Mesothelial cell of epicardium (in vitro differentiated cells): ENCODE measurements at regions not wholly inside any gene's neighbourhood (a gene's known extent, or its start where the extent isn't known, plus 50 kb on each side); places are given as distances from the start of the nearest gene placed in this dataset.

ENCODE experiments used
- DNase-seq, 2 experiments: peaks; one replicate each; pipeline ENCODE4 v3.0.0; 2021; ENCODE audit warnings: low spot score in 2 of 2; ENCODE audit not compliant: unreplicated experiment in 2 of 2
- H3K27ac Mint-ChIP-seq: 2 replicates; pipeline ENCODE4 v1.8.0; 2021; ENCODE audit warnings: mixed read lengths
- H3K27me3 Mint-ChIP-seq: 2 replicates; pipeline ENCODE4 v1.8.0; 2021; ENCODE audit warnings: low read depth, mixed read lengths
- H3K36me3 Mint-ChIP-seq: 2 replicates; pipeline ENCODE4 v1.8.0; 2021; ENCODE audit warnings: mixed read lengths
- H3K4me1 Mint-ChIP-seq: 2 replicates; pipeline ENCODE4 v1.8.0; 2021; ENCODE audit warnings: mixed read lengths
- H3K4me3 Mint-ChIP-seq: 2 replicates; pipeline ENCODE4 v1.8.0; 2021; ENCODE audit warnings: mild to moderate bottlenecking, moderate library complexity, mixed read lengths
- H3K9me3 Mint-ChIP-seq: 2 replicates; pipeline ENCODE4 v1.8.0; 2021; ENCODE audit warnings: mixed read lengths
- TF ChIP-seq, protein P1 (sequence below): fragments of 200-600 bp; sonication (generic); IDR thresholded peaks from one replicate; pipeline ENCODE4 v1.5.0; 2021; ENCODE audit warnings: antibody characterized with exemption; ENCODE audit not compliant: unreplicated experiment

DNA sequence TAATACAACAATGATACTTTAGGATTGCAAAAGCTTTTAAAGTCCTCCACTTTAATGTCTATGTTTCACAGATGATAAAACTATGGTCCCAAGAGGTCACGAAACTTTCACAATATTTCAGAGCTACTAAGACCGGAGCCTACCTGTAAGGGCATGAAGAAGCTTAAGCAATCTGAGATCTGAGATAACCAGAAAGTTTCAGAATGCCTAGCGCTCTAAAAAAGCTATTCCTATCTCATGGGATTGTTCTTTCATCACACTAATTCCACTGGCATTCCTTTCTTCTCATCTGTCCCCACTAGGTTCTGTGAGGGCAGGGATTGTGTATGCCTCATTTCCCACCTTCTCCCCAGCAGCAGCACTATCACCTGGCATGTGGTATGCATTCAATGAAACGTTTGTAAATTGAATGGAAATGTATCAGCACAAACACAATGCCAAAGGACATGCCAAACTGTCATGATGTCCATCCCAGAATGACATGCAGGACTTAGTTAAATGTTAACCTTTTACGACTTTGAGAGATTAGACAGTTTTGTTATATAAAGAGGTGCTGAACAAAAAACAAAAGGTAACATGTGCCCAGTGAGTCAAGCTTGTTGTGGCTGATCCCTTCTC lies 104.7 kb upstream of the NR2F2 start:
- DNase-seq: no peak
- TF ChIP-seq, protein P1, sequence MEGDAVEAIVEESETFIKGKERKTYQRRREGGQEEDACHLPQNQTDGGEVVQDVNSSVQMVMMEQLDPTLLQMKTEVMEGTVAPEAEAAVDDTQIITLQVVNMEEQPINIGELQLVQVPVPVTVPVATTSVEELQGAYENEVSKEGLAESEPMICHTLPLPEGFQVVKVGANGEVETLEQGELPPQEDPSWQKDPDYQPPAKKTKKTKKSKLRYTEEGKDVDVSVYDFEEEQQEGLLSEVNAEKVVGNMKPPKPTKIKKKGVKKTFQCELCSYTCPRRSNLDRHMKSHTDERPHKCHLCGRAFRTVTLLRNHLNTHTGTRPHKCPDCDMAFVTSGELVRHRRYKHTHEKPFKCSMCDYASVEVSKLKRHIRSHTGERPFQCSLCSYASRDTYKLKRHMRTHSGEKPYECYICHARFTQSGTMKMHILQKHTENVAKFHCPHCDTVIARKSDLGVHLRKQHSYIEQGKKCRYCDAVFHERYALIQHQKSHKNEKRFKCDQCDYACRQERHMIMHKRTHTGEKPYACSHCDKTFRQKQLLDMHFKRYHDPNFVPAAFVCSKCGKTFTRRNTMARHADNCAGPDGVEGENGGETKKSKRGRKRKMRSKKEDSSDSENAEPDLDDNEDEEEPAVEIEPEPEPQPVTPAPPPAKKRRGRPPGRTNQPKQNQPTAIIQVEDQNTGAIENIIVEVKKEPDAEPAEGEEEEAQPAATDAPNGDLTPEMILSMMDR: no peak
- H3K27ac Mint-ChIP-seq: no peak overlapping the region

DNA sequence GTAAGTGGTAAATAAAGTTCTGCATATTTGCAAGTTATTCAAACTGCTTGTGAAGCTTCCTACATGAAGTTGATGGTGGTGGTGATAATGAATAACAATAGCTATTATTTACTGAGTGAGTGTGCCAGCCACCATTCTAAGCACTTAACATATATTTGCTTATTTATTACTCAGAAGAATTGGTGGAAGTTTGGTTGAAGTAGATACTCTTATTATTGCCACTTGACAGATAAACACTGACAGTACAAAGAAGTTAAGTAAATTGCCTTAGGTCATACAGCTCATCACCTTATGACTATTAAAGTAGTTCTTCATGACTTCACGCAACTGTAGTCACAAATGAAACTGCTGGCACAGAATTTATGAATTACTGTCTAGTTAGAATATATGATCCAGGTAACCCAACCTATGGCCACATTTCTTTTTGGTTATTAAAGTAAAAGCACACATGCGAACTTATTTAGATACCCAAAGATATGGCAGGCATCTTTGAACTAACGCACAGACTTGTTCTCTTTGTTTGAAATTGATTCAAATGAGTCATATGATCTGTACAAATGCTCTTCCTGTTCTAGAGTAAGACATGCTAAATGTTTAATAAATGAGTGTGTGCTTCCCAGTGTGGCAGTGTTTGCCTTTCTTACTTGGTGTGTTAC lies 99.8 kb upstream of the NR2F2 start:
- Mint-ChIP-seq H3K9me3 (peaks cover 3% of the 10 kb centered on the region), H3K4me1 (peaks cover 41% of the 10 kb centered on the region), H3K4me3 (no peak overlapping the region), H3K27me3 (no peaks in the 10 kb centered on the region), H3K36me3 (no peaks in the 10 kb centered on the region), H3K27ac (peak overlapping the region; percentile 11)
- TF ChIP-seq, protein P1: no peak
- DNase-seq: no peak

More for the DNA sequence above, 104.7 kb upstream of the NR2F2 start:
- peaks cover 35% of the 10 kb centered on the region for H3K4me1 Mint-ChIP-seq
- no peaks in the 10 kb centered on the region for H3K9me3 Mint-ChIP-seq
- no peaks in the 10 kb centered on the region for H3K27me3 Mint-ChIP-seq
- H3K4me3 Mint-ChIP-seq: no peak overlapping the region
- no peaks in the 10 kb centered on the region for H3K36me3 Mint-ChIP-seq

DNA sequence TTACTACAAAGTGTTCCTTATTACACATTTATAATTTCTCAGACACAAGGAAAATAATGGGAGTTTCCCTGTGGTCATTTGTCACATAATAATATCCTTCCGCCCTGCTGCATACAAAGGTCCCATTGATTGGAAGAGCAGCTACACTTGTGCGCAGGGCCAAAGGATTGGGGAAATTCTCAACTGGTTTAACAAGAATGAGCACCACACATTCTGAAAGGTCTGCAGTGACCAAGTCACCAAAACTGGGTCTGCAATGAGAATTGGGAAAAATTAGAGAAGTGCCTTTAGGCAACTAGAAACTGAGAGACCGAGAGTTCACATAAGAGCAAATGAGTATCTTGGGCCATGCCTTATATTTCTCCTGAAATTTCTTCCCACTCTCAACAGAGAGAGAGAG lies 98.2 kb upstream of the NR2F2 start:
- Mint-ChIP-seq H3K4me1 (peaks cover 44% of the 10 kb centered on the region), H3K27me3 (no peaks in the 10 kb centered on the region), H3K27ac (no peak overlapping the region), H3K36me3 (no peaks in the 10 kb centered on the region), H3K9me3 (peaks cover 3% of the 10 kb centered on the region), H3K4me3 (no peak overlapping the region)
- DNase-seq: no peak
- TF ChIP-seq, protein P1: no peak

DNA sequence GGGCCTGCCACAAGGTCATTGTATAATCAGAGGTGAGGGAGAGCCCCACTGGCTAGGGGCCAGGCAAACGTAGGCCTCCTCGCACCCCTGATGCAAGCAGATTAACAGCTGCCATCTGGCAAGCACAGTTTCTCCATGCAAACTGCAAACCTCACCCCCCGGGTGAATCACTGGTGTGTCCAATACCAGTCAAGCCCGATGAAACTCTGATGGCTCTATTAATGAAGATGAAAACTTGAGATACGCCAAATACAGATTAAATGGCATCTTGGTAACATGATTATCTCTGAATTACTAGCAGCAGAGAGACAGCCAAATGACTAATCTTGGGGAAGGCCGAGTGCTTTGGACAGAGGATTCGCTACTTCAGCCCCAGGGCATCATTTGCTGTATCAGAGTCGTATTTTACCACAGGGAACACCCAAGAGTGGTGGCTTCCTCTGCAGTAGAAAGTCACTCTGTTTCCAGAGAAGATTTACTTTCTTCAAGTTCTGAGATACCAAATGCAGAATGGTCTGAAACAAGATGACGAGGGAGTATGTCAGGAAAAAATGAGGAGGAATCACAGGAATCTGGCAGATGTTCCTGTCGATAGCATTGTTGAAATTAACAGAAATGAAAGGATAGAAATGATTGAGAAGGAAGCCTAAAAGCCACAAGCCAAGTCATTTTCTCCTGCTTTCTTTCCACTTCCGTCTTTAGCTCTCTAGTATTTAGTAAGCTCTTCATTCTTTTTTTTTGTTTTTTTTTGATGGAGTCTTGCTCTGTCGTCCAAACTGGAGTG lies 96.2 kb upstream of the NR2F2 start:
- peaks cover 3% of the 10 kb centered on the region for H3K9me3 Mint-ChIP-seq
- no peaks in the 10 kb centered on the region for H3K36me3 Mint-ChIP-seq
- H3K27me3 Mint-ChIP-seq: no peaks in the 10 kb centered on the region
- H3K4me3 Mint-ChIP-seq: no peak overlapping the region
- TF ChIP-seq, protein P1: no peak
- no peak for DNase-seq
- H3K4me1 Mint-ChIP-seq: peaks cover 45% of the 10 kb centered on the region
- H3K27ac Mint-ChIP-seq: peak overlapping the region; percentile 22

DNA sequence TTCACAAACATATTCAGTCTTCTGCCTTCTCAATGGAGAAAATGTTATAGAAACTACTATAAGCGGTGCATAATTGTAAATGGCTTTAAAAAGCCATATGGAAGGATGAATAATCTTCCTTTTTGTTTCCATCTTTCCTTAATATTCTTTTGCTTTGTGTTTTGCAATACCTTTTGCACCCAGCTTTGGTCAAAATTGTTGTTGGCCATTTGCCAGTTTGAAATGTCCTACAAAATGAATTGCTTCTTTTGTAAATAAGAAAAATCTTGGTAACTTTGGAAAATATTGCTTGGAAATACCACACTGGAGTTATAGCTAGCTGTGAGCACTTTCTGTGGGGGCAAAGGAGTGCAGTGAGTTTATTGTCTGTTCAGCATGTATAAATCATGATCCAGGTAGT lies 93.5 kb upstream of the NR2F2 start:
- no peak for DNase-seq
- TF ChIP-seq, protein P1: no peak
- Mint-ChIP-seq H3K4me1 (peaks cover 43% of the 10 kb centered on the region), H3K27ac (peak overlapping the region; percentile 44), H3K36me3 (no peaks in the 10 kb centered on the region), H3K9me3 (no peaks in the 10 kb centered on the region), H3K27me3 (no peaks in the 10 kb centered on the region), H3K4me3 (no peak overlapping the region)
